Ishikawa (cell line): ENCODE measurements at regions not wholly inside any gene's neighbourhood (a gene's known extent, or its start where the extent isn't known, plus 50 kb on each side); places are given as distances from the start of the nearest gene placed in this dataset.

Experiments used
- CEBPB ChIP-seq: IDR thresholded peaks from 2 replicates; pipeline ENCODE4 v1.6.1; 2012
- CREB1 ChIP-seq: IDR thresholded peaks from 2 replicates; pipeline ENCODE4 v1.6.1; 2012; ENCODE audit warnings: low read depth
- EGR1 ChIP-seq: IDR thresholded peaks from 2 replicates; pipeline ENCODE4 v1.6.1; 2012
- EP300 ChIP-seq: IDR thresholded peaks from 2 replicates; pipeline ENCODE4 v1.6.1; 2012; ENCODE audit warnings: borderline replicate concordance
- FOXM1 ChIP-seq: IDR thresholded peaks from 2 replicates; pipeline ENCODE4 v1.6.1; 2012; ENCODE audit warnings: low read depth, borderline replicate concordance
- NFIC ChIP-seq: IDR thresholded peaks from 2 replicates; pipeline ENCODE4 v1.6.1; 2012
- RAD21 ChIP-seq: IDR thresholded peaks from 2 replicates; pipeline ENCODE4 v1.6.1; 2012; ENCODE audit warnings: low read depth
- TAF1 ChIP-seq: IDR thresholded peaks from 2 replicates; pipeline ENCODE4 v1.6.1; 2012; ENCODE audit warnings: low read depth, mild to moderate bottlenecking
- TCF12 ChIP-seq: IDR thresholded peaks from 2 replicates; pipeline ENCODE4 v1.6.1; 2012; ENCODE audit warnings: low read depth
- TEAD4 ChIP-seq: IDR thresholded peaks from 2 replicates; pipeline ENCODE4 v1.6.1; 2012
- YY1 ChIP-seq: IDR thresholded peaks from 2 replicates; pipeline ENCODE4 v1.6.1; 2012; ENCODE audit warnings: low read depth
- ZBTB7A ChIP-seq: IDR thresholded peaks from 2 replicates; pipeline ENCODE4 v1.6.1; 2012; ENCODE audit warnings: low read depth
- TF ChIP-seq, protein P1 (sequence below): IDR thresholded peaks from 2 replicates; pipeline ENCODE4 v1.6.1; 2012; ENCODE audit warnings: low read depth, mild to moderate bottlenecking
- TF ChIP-seq, protein P2 (sequence below): IDR thresholded peaks from 2 replicates; pipeline ENCODE4 v1.6.1; 2012
- TF ChIP-seq, protein P3 (sequence below): IDR thresholded peaks from 2 replicates; pipeline ENCODE4 v1.6.1; 2012

DNA sequence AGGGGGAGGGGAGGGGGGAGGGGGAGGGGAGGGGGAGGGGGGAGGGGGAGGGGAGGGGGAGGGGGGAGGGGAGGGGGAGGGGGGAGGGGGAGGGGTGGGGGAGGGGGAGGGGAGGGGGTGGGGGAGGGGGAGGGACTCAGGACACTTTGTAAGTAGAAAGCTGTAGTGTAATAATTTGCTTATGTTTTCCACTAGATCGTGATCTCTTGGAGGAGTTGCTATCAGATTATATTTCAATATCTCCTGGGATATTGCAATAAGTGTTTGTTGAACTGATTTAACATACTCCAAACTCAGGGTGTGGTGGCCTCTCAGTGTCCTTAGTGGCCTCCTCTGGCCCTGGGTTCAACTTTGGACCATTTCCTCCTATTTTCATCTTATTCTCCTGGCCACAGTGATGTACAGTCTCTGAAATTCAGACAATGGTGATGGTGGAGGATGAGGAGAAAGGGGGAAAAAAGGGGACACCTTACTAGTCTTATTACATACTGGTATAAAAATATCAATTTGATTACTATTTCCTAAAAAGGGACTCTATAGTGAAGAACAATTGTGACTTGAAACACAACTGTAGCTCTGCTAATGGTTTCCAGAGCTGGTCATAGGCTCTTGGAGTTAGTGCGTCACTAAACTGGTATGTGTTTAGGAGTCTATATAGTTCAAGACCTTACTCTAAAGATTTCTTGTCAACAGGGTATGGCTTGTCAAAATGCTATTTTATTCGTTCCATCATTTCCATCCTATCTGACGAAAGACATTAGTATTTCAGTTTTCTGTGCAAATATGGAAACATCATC lies 89.6 kb downstream of the DDX1 start:
- TF ChIP-seq, protein P1, sequence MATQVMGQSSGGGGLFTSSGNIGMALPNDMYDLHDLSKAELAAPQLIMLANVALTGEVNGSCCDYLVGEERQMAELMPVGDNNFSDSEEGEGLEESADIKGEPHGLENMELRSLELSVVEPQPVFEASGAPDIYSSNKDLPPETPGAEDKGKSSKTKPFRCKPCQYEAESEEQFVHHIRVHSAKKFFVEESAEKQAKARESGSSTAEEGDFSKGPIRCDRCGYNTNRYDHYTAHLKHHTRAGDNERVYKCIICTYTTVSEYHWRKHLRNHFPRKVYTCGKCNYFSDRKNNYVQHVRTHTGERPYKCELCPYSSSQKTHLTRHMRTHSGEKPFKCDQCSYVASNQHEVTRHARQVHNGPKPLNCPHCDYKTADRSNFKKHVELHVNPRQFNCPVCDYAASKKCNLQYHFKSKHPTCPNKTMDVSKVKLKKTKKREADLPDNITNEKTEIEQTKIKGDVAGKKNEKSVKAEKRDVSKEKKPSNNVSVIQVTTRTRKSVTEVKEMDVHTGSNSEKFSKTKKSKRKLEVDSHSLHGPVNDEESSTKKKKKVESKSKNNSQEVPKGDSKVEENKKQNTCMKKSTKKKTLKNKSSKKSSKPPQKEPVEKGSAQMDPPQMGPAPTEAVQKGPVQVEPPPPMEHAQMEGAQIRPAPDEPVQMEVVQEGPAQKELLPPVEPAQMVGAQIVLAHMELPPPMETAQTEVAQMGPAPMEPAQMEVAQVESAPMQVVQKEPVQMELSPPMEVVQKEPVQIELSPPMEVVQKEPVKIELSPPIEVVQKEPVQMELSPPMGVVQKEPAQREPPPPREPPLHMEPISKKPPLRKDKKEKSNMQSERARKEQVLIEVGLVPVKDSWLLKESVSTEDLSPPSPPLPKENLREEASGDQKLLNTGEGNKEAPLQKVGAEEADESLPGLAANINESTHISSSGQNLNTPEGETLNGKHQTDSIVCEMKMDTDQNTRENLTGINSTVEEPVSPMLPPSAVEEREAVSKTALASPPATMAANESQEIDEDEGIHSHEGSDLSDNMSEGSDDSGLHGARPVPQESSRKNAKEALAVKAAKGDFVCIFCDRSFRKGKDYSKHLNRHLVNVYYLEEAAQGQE = no peak
- TF ChIP-seq EGR1 = no peak
- no peak for TF ChIP-seq CREB1

DNA sequence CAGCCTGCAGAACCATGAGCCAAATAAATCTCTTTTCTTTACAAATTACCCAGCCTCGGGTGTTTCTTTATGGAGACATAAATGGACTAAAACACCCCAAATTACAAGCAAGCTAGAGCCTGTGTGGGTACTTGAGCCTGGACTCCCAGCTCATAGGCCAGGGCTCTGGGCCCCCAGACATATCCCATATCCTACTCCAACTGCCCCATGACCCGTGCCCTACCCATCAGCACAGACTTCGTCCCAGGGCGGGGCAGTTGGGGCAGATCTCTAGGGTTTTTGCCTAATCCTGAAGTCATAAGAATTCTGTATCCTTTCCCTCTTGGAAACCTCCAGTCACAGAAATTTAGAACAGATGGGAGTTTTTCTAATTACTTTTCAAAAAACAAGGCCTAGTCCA lies 90.7 kb downstream of the DDX1 start:
- TF ChIP-seq, protein P2, sequence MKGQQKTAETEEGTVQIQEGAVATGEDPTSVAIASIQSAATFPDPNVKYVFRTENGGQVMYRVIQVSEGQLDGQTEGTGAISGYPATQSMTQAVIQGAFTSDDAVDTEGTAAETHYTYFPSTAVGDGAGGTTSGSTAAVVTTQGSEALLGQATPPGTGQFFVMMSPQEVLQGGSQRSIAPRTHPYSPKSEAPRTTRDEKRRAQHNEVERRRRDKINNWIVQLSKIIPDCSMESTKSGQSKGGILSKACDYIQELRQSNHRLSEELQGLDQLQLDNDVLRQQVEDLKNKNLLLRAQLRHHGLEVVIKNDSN = no peak
- no peak for TF ChIP-seq TCF12
- no peak for TF ChIP-seq EGR1
- TF ChIP-seq EP300 = no peak
- no peak for TF ChIP-seq YY1
- TF ChIP-seq, protein P1 = no peak
- TF ChIP-seq CEBPB = no peak
- TF ChIP-seq TAF1 = no peak
- TF ChIP-seq CREB1 = no peak
- TF ChIP-seq, protein P3, sequence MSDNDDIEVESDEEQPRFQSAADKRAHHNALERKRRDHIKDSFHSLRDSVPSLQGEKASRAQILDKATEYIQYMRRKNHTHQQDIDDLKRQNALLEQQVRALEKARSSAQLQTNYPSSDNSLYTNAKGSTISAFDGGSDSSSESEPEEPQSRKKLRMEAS = no peak
- no peak for TF ChIP-seq NFIC
- no peak for TF ChIP-seq RAD21
- TF ChIP-seq FOXM1 = no peak
- no peak for TF ChIP-seq TEAD4
- TF ChIP-seq ZBTB7A = no peak

DNA sequence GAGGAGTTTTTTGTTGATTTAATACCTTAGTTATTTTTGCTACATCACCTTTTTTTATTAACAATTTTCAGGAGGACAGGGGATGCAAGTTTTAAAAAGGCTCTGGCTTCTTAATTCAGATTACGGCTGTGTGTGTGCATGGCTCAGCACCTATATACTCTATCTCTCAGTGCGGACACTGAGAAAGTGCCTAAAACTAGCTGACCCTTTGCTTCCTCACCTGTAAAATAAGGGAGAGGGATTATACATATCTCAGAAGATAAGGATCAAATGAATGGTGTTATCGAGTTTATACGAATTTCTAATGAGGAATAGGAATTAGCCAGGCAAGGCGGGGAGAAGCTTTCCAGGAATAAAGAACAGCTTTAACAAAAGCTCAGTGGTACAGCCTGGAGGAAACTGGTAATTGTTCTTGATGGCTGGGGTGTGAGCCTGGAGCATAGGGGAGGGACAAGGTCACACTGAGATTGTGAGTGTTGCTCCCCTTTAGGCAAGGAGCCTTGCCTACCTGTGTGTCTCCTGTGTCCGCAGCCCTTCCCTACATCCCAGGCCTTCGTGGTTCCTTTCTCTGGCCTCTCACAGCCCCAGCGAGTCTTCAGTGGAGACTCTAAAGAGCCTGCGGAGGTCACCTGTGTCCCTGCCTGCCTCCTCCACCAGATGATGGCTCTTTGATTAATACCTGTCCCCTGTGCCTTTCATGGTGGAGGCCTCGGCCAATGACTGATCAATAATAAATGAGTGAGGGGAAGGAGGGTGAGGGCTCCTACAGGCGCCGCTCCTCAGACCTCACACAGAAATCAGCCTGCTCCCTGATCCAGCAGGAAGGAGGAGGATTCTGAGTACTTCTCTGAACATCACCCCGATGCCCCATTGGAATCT lies 92.7 kb downstream of the DDX1 start:
- TF ChIP-seq TAF1 = no peak
- TF ChIP-seq, protein P1 = no peak
- TF ChIP-seq FOXM1 = no peak

DNA sequence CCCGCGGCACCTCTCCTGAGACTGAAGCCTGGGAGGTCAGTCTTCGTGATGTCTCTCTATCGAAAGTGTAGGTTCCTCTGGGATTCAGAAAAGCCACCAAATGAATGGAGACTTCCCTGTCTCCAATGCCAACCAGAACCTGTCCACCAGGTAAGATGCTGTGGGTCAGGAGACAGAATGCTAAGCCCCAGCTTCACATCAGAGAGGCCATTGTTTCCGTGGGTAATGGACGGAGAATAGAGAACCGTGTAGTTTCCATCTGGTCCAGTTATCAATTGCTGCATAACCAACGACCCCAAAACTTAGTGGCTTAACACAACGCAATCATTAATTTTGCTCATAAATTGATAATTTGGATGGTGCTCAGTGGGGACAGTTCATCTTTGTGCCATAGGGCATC lies 93.5 kb downstream of the DDX1 start:
- TF ChIP-seq YY1 (no peak), EP300 (no peak), CEBPB (no peak), TEAD4 (no peak), TCF12 (no peak), ZBTB7A (no peak), EGR1 (no peak), NFIC (no peak), RAD21 (no peak), FOXM1 (no peak), TAF1 (no peak), CREB1 (no peak)
- TF ChIP-seq, protein P1 = no peak
- TF ChIP-seq, protein P3 = no peak
- TF ChIP-seq, protein P2 = no peak
